Right atrium auricular region (tissue), 2 donors: ENCODE measurements at regions not wholly inside any gene's neighbourhood (a gene's known extent, or its start where the extent isn't known, plus 50 kb on each side); places are given as distances from the start of the nearest gene placed in this dataset.

Experiments
- DNase-seq: peaks from one replicate; pipeline ENCODE4 v3.0.0-alpha.2; 2019; ENCODE audit warnings: low spot score
- H3K27ac ChIP-seq, 2 donors: fragments of 200-600 bp; sonication (generic); 1 replicate in 1 of 2; 2 replicates in 1 of 2; pipeline ENCODE4 v1.5.1; 2016 to 2019
- H3K27me3 ChIP-seq, 2 donors: fragments of 200-600 bp; sonication (generic); one replicate each; pipeline versions ENCODE4 v1.5.1 to v1.6.0; 2017 to 2019
- H3K36me3 ChIP-seq: fragments of 200-600 bp; sonication (generic); one replicate; pipeline ENCODE4 v1.5.1; 2016
- H3K4me1 ChIP-seq, 2 donors: fragments of 200-600 bp; sonication (generic); one replicate each; pipeline versions ENCODE4 v1.5.1 to v1.6.0; 2017 to 2019
- H3K4me3 ChIP-seq, 2 donors: fragments of 200-600 bp; sonication (generic); 1 replicate in 1 of 2; 2 replicates in 1 of 2; pipeline ENCODE4 v1.5.1; 2017 to 2019; ENCODE audit warnings: mild to moderate bottlenecking in 1 of 2, moderate library complexity in 1 of 2
- H3K9me3 ChIP-seq, 2 donors: fragments of 200-600 bp; sonication (generic); one replicate each; pipeline ENCODE4 v1.5.1; 2019
- TF ChIP-seq, protein P1 (sequence below), 2 donors: fragments of 200-600 bp; sonication (generic); IDR thresholded peaks; one replicate each; pipeline ENCODE4 v1.5.1; 2019; ENCODE audit warnings: antibody characterized with exemption in 2 of 2

- H3K4me3 ChIP-seq, result no peak overlapping the region
- TF ChIP-seq, protein P1, sequence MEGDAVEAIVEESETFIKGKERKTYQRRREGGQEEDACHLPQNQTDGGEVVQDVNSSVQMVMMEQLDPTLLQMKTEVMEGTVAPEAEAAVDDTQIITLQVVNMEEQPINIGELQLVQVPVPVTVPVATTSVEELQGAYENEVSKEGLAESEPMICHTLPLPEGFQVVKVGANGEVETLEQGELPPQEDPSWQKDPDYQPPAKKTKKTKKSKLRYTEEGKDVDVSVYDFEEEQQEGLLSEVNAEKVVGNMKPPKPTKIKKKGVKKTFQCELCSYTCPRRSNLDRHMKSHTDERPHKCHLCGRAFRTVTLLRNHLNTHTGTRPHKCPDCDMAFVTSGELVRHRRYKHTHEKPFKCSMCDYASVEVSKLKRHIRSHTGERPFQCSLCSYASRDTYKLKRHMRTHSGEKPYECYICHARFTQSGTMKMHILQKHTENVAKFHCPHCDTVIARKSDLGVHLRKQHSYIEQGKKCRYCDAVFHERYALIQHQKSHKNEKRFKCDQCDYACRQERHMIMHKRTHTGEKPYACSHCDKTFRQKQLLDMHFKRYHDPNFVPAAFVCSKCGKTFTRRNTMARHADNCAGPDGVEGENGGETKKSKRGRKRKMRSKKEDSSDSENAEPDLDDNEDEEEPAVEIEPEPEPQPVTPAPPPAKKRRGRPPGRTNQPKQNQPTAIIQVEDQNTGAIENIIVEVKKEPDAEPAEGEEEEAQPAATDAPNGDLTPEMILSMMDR (IDR thresholded peaks at IDR 0.05), result no peak
- H3K27ac ChIP-seq, result no peak overlapping the region
- DNase-seq, result no peak
- H3K36me3 ChIP-seq, result no peaks in the 10 kb centered on the region
- no peaks in the 10 kb centered on the region for H3K4me1 ChIP-seq
- H3K27me3 ChIP-seq, result no peaks in the 10 kb centered on the region
- no peaks in the 10 kb centered on the region for H3K9me3 ChIP-seq
Observed at GRCh38 chr17:51441431-51441830, 181.1 kb downstream of the UTP18 start.

DNA sequence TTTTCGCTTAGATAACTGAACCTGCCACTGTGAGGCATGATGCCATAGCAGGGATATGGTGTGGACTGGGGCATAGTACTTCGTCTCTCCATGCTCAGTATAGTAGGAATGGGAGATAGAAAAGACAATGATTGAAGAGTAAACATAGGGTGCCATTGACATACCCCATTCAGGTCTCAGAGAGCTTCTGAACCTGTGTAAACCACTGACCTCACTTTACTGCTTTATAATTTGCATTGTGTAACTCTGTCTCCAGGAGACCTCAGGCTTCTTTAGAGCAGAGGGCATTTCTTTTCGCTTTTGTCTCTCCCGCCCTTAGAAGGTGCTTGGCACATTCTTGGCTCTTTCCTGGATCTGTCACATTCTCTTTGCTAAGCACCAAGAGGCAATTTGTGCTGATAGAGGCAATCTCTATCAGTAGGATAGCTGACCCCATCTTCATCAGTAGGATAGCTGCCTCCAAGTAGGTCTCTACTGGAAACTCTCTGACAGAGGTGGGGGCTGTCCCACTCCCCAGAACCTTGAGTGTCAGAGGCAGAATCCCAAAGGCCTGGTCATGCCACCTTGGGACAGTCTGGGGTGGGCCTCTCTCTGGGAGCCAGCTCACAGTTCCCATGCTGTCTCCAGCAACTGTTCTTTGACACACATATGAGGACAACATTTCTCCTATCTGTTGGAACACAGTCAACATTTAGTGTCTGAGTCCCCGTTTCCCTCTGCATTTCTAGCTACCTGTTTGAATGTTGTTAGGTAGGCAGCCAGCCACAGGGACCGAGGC lies 181.9 kb downstream of the UTP18 start:
- H3K4me1 ChIP-seq, result no peaks in the 10 kb centered on the region
- H3K27ac ChIP-seq, result no peak overlapping the region
- DNase-seq, result no peak
- H3K4me3 ChIP-seq, result no peak overlapping the region
- TF ChIP-seq, protein P1 (IDR thresholded peaks at IDR 0.05), result no peak
- H3K36me3 ChIP-seq, result no peaks in the 10 kb centered on the region
- H3K27me3 ChIP-seq, result no peaks in the 10 kb centered on the region
- no peaks in the 10 kb centered on the region for H3K9me3 ChIP-seq

GRCh38 chr17:51443646-51444045 lies 183.3 kb downstream of the UTP18 start:
- no peak overlapping the region for H3K27ac ChIP-seq
- TF ChIP-seq, protein P1 (IDR thresholded peaks at IDR 0.05), result no peak
- no peaks in the 10 kb centered on the region for H3K27me3 ChIP-seq
- no peak for DNase-seq
- H3K4me1 ChIP-seq, result no peaks in the 10 kb centered on the region
- H3K4me3 ChIP-seq, result no peak overlapping the region
- H3K9me3 ChIP-seq, result no peaks in the 10 kb centered on the region
- no peaks in the 10 kb centered on the region for H3K36me3 ChIP-seq

DNA sequence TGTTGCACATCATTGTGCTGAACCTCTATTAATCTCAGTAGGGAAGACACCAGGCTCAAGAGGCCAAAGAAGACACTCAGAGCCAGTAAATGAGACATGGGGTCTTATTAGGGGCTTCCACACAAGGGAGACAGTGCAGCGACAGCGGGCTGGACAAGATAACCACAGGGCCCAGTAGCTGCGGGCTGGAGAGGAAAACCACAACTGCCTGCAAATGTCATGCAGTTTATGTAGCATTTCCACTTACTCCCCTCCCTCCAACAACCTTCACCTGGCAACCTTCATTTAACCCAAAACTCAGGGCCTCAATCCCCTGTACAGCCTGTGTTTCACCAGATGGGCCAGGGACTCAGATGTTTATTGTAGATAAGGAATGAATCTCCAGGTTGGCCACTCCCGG lies 185.6 kb downstream of the UTP18 start:
- TF ChIP-seq, protein P1 (IDR thresholded peaks at IDR 0.05), result no peak
- Histone ChIP-seq H3K4me3 (no peak overlapping the region), H3K27ac (no peak overlapping the region), H3K36me3 (no peaks in the 10 kb centered on the region), H3K27me3 (no peaks in the 10 kb centered on the region), H3K4me1 (no peaks in the 10 kb centered on the region), H3K9me3 (no peaks in the 10 kb centered on the region)
- no peak for DNase-seq

DNA sequence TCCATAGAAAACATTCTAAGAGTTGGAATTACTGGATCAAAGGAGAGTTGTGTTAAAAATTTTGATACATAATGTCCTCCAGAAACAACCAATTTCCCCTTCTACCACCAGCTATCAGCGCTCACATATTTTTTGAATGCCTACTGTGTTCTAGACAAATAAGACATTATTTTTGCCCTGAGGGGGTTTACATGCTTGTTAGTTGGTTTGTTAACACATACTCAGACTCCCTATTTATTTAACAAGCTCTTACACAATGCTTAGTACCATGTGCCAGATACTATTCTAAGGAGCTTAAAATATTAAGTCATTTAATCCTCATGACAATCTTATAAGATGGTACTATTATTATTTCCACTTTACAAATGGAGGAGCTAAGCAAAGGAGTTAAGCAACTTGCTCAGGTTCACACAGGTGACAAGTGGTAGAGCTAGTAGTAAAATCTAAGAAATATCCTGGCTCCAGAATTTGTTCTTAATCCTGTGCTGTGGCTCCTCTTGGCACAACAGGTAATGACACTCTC lies 194.2 kb downstream of the UTP18 start:
- H3K27me3 ChIP-seq, result no peaks in the 10 kb centered on the region
- no peaks in the 10 kb centered on the region for H3K9me3 ChIP-seq
- TF ChIP-seq, protein P1 (IDR thresholded peaks at IDR 0.05), result no peak
- no peaks in the 10 kb centered on the region for H3K4me1 ChIP-seq
- no peaks in the 10 kb centered on the region for H3K36me3 ChIP-seq
- no peak overlapping the region for H3K27ac ChIP-seq
- no peak overlapping the region for H3K4me3 ChIP-seq
- no peak for DNase-seq

DNA sequence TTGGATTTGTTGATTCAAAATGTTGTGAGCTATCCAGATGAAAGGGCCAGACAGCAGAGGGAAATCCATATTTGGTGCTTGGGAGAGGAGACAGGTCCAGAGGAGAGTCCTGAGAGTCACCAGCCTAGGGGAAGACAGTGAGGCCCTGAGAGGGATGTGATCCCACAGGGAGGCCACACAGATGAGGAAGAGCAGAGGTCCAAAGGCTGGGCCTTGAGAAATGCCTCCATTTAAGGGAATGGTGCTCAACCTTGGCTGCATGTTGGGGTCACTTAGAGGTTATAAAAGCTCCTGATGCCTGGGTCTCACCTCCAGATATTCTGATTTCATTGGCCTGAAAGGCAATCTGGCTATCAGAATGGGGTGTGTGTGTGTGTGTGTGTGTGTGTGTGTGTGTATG lies 194.9 kb downstream of the UTP18 start:
- DNase-seq, result no peak
- H3K9me3 ChIP-seq, result no peaks in the 10 kb centered on the region
- no peak overlapping the region for H3K27ac ChIP-seq
- TF ChIP-seq, protein P1 (IDR thresholded peaks at IDR 0.05), result no peak
- no peaks in the 10 kb centered on the region for H3K36me3 ChIP-seq
- H3K4me3 ChIP-seq, result no peak overlapping the region
- no peaks in the 10 kb centered on the region for H3K27me3 ChIP-seq
- H3K4me1 ChIP-seq, result no peaks in the 10 kb centered on the region
